IMR-90 (cell line): ENCODE measurements at regions not wholly inside any gene's neighbourhood (a gene's known extent, or its start where the extent isn't known, plus 50 kb on each side); places are given as distances from the start of the nearest gene placed in this dataset.

Experiments
- BHLHE40 ChIP-seq: fragments of 150-350 bp; IDR thresholded peaks from 2 replicates; pipeline ENCODE4 v1.6.1; 2016; ENCODE audit warnings: mild to moderate bottlenecking, low read depth, low read length
- TF ChIP-seq, protein P1 (sequence below): conservative IDR thresholded peaks from 2 replicates; pipeline ENCODE4 v1.5.1; 2012; ENCODE audit warnings: mild to moderate bottlenecking, low read depth, low read length, improper control_type of control experiment

DNA sequence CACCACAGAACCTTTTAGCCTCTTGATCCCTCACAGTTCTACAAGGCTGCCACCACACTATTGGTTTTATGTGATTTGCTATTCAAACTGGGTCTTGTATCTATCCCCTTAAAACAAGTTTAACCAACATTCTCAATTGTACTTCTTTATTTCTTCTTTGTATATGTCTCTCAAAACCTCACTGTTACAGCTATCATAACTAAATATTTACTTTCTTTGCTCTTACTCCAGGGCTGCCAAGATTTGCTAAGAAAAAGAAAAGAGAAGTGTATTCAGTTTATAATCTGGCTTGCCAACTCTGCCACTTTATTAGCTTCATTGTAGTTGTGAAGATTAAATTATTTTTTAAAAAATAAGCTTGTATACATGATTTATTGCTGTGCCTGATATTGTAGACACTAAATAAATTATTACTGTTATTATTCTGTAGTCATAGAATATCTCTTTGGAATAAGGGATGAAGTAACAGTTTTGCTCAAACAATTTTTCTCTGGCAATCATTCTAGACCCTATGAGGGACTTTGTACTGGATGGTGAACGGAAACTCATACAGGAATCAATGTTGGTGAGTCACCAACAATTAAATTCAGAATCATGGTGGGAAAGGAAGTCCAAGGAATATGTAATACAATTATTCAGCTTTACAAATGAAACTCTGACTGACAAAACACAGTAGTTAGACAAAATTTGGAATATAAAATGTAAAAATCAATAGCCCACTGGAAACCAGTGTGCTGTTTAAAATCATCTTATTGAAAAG, 127.1 kb upstream of the DCAF8L1 start:
- TF ChIP-seq, protein P1, sequence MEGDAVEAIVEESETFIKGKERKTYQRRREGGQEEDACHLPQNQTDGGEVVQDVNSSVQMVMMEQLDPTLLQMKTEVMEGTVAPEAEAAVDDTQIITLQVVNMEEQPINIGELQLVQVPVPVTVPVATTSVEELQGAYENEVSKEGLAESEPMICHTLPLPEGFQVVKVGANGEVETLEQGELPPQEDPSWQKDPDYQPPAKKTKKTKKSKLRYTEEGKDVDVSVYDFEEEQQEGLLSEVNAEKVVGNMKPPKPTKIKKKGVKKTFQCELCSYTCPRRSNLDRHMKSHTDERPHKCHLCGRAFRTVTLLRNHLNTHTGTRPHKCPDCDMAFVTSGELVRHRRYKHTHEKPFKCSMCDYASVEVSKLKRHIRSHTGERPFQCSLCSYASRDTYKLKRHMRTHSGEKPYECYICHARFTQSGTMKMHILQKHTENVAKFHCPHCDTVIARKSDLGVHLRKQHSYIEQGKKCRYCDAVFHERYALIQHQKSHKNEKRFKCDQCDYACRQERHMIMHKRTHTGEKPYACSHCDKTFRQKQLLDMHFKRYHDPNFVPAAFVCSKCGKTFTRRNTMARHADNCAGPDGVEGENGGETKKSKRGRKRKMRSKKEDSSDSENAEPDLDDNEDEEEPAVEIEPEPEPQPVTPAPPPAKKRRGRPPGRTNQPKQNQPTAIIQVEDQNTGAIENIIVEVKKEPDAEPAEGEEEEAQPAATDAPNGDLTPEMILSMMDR: no peak
- no peak for TF ChIP-seq BHLHE40
